ENCODE measurements at regions not wholly inside any gene's neighbourhood (a gene's known extent, or its start where the extent isn't known, plus 50 kb on each side); places are given as distances from the start of the nearest gene placed in this dataset.

DNA sequence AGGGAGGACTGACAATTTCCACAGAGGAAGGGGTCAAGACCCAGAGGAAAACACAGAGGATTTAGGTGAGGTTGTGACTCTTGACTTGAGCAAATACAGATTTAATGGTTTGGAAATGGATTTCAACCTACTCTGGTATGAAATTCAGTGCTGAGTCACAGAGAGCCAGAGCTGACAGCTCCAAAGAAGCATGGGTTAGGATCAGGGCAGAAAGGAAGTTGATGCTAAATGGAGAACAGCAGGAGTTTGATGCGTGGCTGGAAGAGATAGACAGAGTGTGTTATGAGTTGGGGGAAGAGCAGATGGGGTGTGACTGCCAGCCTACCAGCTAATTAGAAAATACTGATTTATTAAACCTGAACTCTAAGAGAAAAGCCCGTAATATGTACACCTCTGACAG lies 272.6 kb downstream of the FOXG1 start:
- no peak for ATAC-seq
- TF ChIP-seq ZNF8 (CRISPR knock-in tag; IDR thresholded peaks at IDR 0.05) (no peak), OSR1 (CRISPR knock-in tag; IDR thresholded peaks at IDR 0.05) (no peak), RARB (CRISPR knock-in tag; IDR thresholded peaks at IDR 0.05) (no peak), TCF4 (CRISPR knock-in tag; IDR thresholded peaks at IDR 0.05; ENCODE audit: borderline replicate concordance) (no peak), BACH2 (CRISPR knock-in tag; IDR thresholded peaks at IDR 0.05; ENCODE audit: borderline replicate concordance) (no peak), ZNF70 (CRISPR knock-in tag; IDR thresholded peaks at IDR 0.05) (no peak), ZFP30 (CRISPR knock-in tag; IDR thresholded peaks at IDR 0.05) (no peak), PPARA (CRISPR knock-in tag; IDR thresholded peaks at IDR 0.05; ENCODE audit: borderline replicate concordance) (no peak), TOX (CRISPR knock-in tag; IDR thresholded peaks at IDR 0.05; ENCODE audit: borderline replicate concordance) (no peak), CSDC2 (CRISPR knock-in tag; IDR thresholded peaks at IDR 0.05) (no peak), ZFP3 (CRISPR knock-in tag; IDR thresholded peaks at IDR 0.05) (no peak), ESRRG (CRISPR knock-in tag; IDR thresholded peaks at IDR 0.05) (no peak), ISL1 (CRISPR knock-in tag; IDR thresholded peaks at IDR 0.05) (no peak), ARNTL (CRISPR knock-in tag; IDR thresholded peaks at IDR 0.05; ENCODE audit: borderline replicate concordance, low read depth) (no peak), GLIS3 (CRISPR knock-in tag; IDR thresholded peaks at IDR 0.05) (no peak)
- TF ChIP-seq, protein P1, sequence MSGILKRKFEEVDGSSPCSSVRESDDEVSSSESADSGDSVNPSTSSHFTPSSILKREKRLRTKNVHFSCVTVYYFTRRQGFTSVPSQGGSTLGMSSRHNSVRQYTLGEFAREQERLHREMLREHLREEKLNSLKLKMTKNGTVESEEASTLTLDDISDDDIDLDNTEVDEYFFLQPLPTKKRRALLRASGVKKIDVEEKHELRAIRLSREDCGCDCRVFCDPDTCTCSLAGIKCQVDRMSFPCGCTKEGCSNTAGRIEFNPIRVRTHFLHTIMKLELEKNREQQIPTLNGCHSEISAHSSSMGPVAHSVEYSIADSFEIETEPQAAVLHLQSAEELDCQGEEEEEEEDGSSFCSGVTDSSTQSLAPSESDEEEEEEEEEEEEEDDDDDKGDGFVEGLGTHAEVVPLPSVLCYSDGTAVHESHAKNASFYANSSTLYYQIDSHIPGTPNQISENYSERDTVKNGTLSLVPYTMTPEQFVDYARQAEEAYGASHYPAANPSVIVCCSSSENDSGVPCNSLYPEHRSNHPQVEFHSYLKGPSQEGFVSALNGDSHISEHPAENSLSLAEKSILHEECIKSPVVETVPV (CRISPR knock-in tag; IDR thresholded peaks at IDR 0.05), result no peak
- TF ChIP-seq, protein P2, sequence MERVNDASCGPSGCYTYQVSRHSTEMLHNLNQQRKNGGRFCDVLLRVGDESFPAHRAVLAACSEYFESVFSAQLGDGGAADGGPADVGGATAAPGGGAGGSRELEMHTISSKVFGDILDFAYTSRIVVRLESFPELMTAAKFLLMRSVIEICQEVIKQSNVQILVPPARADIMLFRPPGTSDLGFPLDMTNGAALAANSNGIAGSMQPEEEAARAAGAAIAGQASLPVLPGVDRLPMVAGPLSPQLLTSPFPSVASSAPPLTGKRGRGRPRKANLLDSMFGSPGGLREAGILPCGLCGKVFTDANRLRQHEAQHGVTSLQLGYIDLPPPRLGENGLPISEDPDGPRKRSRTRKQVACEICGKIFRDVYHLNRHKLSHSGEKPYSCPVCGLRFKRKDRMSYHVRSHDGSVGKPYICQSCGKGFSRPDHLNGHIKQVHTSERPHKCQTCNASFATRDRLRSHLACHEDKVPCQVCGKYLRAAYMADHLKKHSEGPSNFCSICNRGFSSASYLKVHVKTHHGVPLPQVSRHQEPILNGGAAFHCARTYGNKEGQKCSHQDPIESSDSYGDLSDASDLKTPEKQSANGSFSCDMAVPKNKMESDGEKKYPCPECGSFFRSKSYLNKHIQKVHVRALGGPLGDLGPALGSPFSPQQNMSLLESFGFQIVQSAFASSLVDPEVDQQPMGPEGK (CRISPR knock-in tag; IDR thresholded peaks at IDR 0.05; ENCODE audit: borderline replicate concordance), result no peak
- TF ChIP-seq, protein P3, sequence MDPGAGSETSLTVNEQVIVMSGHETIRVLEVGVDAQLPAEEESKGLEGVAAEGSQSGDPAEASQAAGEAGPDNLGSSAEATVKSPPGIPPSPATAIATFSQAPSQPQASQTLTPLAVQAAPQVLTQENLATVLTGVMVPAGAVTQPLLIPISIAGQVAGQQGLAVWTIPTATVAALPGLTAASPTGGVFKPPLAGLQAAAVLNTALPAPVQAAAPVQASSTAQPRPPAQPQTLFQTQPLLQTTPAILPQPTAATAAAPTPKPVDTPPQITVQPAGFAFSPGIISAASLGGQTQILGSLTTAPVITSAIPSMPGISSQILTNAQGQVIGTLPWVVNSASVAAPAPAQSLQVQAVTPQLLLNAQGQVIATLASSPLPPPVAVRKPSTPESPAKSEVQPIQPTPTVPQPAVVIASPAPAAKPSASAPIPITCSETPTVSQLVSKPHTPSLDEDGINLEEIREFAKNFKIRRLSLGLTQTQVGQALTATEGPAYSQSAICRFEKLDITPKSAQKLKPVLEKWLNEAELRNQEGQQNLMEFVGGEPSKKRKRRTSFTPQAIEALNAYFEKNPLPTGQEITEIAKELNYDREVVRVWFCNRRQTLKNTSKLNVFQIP (CRISPR knock-in tag; IDR thresholded peaks at IDR 0.05; ENCODE audit: borderline replicate concordance, low read depth), result no peak
- TF ChIP-seq, protein P4, sequence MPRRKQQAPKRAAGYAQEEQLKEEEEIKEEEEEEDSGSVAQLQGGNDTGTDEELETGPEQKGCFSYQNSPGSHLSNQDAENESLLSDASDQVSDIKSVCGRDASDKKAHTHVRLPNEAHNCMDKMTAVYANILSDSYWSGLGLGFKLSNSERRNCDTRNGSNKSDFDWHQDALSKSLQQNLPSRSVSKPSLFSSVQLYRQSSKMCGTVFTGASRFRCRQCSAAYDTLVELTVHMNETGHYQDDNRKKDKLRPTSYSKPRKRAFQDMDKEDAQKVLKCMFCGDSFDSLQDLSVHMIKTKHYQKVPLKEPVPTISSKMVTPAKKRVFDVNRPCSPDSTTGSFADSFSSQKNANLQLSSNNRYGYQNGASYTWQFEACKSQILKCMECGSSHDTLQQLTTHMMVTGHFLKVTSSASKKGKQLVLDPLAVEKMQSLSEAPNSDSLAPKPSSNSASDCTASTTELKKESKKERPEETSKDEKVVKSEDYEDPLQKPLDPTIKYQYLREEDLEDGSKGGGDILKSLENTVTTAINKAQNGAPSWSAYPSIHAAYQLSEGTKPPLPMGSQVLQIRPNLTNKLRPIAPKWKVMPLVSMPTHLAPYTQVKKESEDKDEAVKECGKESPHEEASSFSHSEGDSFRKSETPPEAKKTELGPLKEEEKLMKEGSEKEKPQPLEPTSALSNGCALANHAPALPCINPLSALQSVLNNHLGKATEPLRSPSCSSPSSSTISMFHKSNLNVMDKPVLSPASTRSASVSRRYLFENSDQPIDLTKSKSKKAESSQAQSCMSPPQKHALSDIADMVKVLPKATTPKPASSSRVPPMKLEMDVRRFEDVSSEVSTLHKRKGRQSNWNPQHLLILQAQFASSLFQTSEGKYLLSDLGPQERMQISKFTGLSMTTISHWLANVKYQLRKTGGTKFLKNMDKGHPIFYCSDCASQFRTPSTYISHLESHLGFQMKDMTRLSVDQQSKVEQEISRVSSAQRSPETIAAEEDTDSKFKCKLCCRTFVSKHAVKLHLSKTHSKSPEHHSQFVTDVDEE (CRISPR knock-in tag; IDR thresholded peaks at IDR 0.05), result no peak
- TF ChIP-seq, protein P5, sequence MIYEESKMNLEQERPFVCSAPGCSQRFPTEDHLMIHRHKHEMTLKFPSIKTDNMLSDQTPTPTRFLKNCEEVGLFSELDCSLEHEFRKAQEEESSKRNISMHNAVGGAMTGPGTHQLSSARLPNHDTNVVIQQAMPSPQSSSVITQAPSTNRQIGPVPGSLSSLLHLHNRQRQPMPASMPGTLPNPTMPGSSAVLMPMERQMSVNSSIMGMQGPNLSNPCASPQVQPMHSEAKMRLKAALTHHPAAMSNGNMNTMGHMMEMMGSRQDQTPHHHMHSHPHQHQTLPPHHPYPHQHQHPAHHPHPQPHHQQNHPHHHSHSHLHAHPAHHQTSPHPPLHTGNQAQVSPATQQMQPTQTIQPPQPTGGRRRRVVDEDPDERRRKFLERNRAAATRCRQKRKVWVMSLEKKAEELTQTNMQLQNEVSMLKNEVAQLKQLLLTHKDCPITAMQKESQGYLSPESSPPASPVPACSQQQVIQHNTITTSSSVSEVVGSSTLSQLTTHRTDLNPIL (CRISPR knock-in tag; IDR thresholded peaks at IDR 0.05; ENCODE audit: low read depth), result no peak

DNA sequence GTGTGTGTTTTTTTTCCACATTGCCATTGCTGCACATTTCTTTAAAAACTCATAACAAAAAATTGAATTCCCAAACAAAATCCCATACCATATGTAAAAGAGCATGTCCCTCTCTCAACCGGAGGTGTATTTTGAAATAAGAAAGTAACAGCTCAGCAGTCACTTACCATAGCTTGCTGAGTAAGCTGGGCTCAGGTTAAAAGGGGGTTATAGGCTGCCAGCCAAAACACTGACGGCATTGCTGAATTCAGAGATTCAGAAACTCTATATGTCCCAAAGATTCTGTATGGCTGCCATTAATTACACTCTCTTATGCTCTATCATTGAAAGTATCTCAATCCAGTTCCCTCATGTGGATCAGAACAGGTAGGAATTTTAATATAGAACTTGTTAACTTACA lies 276.0 kb downstream of the FOXG1 start:
- no peak for ATAC-seq
- TF ChIP-seq CSDC2 (CRISPR knock-in tag; IDR thresholded peaks at IDR 0.05) (no peak), ESRRG (CRISPR knock-in tag; IDR thresholded peaks at IDR 0.05) (no peak), SNAI2 (CRISPR knock-in tag; IDR thresholded peaks at IDR 0.05) (no peak), OSR1 (CRISPR knock-in tag; IDR thresholded peaks at IDR 0.05) (no peak), ZFP3 (CRISPR knock-in tag; IDR thresholded peaks at IDR 0.05) (no peak), ARNTL (CRISPR knock-in tag; IDR thresholded peaks at IDR 0.05; ENCODE audit: borderline replicate concordance, low read depth) (no peak), TOX (CRISPR knock-in tag; IDR thresholded peaks at IDR 0.05; ENCODE audit: borderline replicate concordance) (no peak), ZNF565 (CRISPR knock-in tag; conservative IDR thresholded peaks at IDR 0.05; ENCODE audit: low read depth) (no peak), RARB (CRISPR knock-in tag; IDR thresholded peaks at IDR 0.05) (no peak), BACH2 (CRISPR knock-in tag; IDR thresholded peaks at IDR 0.05; ENCODE audit: borderline replicate concordance) (no peak), ZFP30 (CRISPR knock-in tag; IDR thresholded peaks at IDR 0.05) (no peak), TCF4 (CRISPR knock-in tag; IDR thresholded peaks at IDR 0.05; ENCODE audit: borderline replicate concordance) (no peak)
- TF ChIP-seq, protein P2 (CRISPR knock-in tag; IDR thresholded peaks at IDR 0.05; ENCODE audit: borderline replicate concordance), result no peak
- TF ChIP-seq, protein P3 (CRISPR knock-in tag; IDR thresholded peaks at IDR 0.05; ENCODE audit: borderline replicate concordance, low read depth), result no peak
- TF ChIP-seq, protein P4 (CRISPR knock-in tag; IDR thresholded peaks at IDR 0.05), result no peak
